GM12865 (cell line): ENCODE measurements at regions not wholly inside any gene's neighbourhood (a gene's known extent, or its start where the extent isn't known, plus 50 kb on each side); places are given as distances from the start of the nearest gene placed in this dataset.

Experiments used
- DNase-seq: peaks from one replicate; pipeline ENCODE4 v3.0.0; 2010; ENCODE audit warnings: low read depth
- H3K4me3 ChIP-seq: 2 replicates; pipeline ENCODE4 v1.5.1; 2011; ENCODE audit warnings: mild to moderate bottlenecking, low read depth, low read length, control low read depth
- TF ChIP-seq, protein P1 (sequence below): IDR thresholded peaks from 2 replicates; pipeline ENCODE4 v1.5.1; 2011; ENCODE audit warnings: low read length, control low read depth, low read depth, inconsistent platforms; ENCODE audit not compliant: insufficient read depth; ENCODE audit errors: missing control alignments

DNA sequence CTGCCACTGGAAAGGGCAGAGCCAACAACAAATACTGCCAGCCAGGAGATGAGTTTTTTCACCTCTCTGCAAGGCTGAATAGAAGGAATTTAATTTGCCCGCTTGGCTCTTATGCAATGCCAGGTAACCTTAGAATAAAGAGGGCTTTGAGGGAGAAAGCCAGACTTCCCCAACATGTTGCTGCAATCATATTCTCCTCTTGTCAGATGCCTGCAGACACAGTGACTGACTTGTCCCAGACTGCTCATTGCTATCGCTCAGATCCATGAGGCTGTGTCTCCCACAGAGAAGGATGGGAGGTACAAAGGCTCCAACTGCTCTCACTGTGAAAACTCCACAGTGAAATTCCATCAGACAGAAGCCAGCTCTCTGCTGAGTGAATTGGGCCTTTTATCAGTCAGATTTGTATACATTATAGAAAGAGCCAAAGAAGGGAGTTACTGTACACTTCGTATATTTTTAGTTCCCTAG is 517.0 kb upstream of the ID4 start:
- TF ChIP-seq, protein P1, sequence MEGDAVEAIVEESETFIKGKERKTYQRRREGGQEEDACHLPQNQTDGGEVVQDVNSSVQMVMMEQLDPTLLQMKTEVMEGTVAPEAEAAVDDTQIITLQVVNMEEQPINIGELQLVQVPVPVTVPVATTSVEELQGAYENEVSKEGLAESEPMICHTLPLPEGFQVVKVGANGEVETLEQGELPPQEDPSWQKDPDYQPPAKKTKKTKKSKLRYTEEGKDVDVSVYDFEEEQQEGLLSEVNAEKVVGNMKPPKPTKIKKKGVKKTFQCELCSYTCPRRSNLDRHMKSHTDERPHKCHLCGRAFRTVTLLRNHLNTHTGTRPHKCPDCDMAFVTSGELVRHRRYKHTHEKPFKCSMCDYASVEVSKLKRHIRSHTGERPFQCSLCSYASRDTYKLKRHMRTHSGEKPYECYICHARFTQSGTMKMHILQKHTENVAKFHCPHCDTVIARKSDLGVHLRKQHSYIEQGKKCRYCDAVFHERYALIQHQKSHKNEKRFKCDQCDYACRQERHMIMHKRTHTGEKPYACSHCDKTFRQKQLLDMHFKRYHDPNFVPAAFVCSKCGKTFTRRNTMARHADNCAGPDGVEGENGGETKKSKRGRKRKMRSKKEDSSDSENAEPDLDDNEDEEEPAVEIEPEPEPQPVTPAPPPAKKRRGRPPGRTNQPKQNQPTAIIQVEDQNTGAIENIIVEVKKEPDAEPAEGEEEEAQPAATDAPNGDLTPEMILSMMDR: no peak
- H3K4me3 ChIP-seq: no peak overlapping the region
- DNase-seq: no peak

DNA sequence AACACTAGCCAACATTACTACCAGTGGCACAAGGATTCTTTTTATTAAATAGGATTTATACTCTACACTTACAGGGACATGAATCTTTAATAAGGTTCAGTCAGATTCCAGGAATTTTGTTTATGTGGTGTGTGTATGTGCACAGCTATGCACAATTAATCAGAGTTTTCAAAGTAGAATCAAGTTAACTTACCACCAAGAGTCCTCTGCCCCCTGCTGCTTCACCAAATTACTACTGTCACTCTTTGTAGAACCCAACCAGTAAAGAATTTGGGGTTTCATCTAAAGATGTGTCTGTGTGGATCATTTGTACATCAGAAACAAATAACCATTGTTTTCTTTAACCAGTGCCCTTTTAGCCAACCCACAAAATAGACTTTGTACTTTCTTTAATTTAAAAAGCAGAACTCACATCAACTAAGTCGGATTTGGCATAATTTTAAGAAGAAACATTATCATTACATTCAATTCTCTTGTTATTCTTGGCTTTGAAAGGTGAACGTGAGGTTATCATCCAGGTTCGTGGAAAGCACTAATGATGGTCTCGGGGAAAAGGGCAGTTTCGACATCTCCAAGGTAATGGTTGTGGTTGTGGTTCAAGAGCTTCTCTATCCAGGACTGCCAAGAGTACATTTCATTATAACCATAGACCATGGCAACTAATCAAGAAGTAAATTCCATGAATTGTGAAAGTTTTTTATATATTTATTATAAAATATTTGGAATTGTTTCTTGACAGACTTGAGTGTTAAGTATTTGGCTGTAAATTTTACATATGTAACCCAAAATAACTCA is 514.3 kb upstream of the ID4 start:
- TF ChIP-seq, protein P1: no peak
- no peak for DNase-seq
- no peak overlapping the region for H3K4me3 ChIP-seq

DNA sequence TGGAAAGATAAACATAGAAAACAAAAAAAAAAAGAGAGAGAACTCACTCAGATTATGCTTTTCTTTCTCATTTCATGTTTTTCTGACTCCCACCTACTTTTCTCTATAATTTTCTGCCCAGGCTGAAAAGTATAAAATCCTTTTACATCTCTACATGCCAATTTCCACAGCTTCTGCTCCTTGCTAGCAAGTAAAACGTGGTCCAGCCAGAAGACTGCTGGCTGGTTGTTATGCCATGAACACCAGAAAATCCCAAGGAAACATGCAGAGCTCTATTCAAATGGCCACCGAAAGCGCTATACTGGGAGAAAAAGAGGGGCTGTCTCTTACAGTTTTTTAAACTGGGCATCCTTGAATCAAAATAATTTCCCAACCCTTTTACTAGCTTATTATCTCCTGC is 512.8 kb upstream of the ID4 start:
- H3K4me3 ChIP-seq: no peak overlapping the region
- no peak for DNase-seq
- TF ChIP-seq, protein P1: no peak

DNA sequence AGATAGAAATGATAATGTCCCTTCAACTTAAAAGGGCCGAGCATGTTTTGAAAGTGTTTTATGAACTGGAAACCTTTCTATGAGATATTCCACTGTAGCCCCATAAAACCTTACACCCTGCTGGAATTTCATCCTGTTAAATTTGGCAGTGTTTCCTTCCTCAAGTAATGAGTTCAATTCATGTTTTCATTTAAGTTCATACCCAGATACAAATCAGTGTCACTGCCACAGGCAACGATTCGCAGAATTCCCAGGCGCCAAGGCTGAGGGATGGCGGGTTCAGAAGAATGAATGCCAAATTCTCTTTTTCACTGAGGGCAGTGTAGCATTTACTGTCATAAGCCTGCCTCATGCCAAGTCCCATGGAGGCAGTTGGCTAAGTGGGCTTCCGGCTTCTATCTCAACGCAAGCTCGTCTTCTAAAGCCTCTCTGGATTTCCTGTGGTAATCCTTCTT is 511.8 kb upstream of the ID4 start:
- no peak overlapping the region for H3K4me3 ChIP-seq
- TF ChIP-seq, protein P1: no peak
- no peak for DNase-seq

DNA sequence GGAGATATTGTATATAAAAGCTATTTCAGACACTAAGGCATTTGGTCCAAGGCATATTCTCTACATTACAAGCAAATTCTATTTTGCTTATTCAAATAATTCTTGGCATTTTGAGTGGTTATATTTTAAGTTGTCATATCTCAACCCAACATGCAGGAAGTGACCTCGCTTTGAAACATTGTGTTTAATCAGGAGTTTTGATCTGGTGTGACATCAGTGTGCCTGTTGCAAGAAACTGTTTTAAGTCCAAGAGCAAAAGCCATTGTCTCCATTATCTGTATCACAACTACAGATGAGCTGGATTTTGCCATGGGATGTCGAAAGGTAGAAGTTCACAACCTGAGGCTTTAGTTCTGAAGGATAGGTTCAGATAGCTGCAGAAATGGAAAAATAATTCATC is 509.9 kb upstream of the ID4 start:
- no peak for DNase-seq
- no peak overlapping the region for H3K4me3 ChIP-seq
- TF ChIP-seq, protein P1: no peak

DNA sequence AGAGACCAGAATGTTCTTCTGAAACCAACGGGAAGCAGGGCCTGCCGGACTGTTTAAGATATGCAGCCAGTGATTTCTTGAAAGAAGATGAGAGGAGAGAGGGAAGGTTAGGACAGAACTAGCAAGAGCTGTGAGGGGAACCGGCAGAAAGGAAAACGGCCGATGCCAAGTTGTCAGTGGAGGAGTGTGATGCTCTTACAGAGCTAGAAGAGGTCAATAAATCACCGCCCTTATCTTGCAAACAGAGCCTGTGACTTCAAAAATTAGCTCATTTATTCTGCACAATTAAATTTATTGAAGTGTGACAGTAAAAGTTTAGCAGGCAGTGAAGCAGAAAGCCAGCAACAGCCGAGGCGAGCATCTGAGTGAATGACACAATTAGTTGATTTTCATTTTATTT is 509.5 kb upstream of the ID4 start:
- TF ChIP-seq, protein P1: no peak
- no peak for DNase-seq
- no peak overlapping the region for H3K4me3 ChIP-seq

DNA sequence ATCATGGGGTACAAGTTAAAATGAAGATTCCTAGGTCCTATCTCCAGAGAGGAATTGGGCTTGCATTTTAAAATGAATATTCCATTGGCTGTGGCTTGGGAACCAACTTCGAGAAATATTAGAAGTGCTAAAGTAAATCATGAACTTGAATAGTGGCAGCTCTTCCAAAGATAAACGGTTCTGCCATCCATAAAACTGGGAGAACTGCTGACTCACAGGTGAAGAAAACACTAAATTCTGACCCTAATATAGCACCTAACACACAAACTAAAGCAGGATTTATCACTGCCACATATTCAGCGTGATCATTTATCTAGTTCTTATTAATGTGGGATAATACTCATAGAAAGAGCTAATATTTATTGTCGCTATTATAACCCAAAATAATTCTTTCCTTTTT is 508.1 kb upstream of the ID4 start:
- DNase-seq: no peak
- TF ChIP-seq, protein P1: no peak
- no peak overlapping the region for H3K4me3 ChIP-seq
